Astrocyte of the cerebellum (primary cell): ENCODE measurements at regions not wholly inside any gene's neighbourhood (a gene's known extent, or its start where the extent isn't known, plus 50 kb on each side); places are given as distances from the start of the nearest gene placed in this dataset.

Experiments used
- DNase-seq: peaks from one replicate; pipeline ENCODE4 v3.0.0-alpha.2; 2011; ENCODE audit warnings: low read depth
- H3K4me3 ChIP-seq: 2 replicates; pipeline ENCODE4 v1.5.1; 2011; ENCODE audit warnings: mild to moderate bottlenecking, low read depth, low read length, moderate library complexity
- CTCF ChIP-seq: IDR thresholded peaks from 2 replicates; pipeline ENCODE4 v1.5.1; 2012; ENCODE audit warnings: low read length, low read depth, moderate library complexity, mild to moderate bottlenecking; ENCODE audit errors: missing control alignments
- in situ Hi-C: cut with HindIII; loops from 2 replicates; pipeline ENCODE4 v1.10.0; 2017; ENCODE audit warnings: low sequenced_read_pairs

DNA sequence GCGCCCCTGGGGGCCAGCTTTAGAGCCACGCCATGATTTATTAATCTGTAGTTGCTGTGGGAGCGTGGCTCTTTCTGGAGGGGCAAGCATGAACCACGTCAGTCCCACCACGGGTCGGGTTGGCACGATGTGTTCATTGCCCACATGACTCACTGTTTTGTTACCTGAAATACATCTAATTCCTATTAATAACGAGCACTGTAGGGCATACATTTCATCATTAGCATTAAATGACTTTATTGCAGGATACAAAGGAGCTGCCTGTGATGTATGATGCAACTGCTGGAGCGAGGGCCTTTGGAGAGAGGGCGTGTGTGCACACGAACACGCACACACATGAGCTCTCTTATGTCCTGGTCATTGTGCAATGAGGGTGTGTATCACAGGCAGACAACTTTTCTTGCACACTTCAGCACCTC lies 127.0 kb downstream of the INHBB start:
- H3K4me3 ChIP-seq: no peak overlapping the region
- no peak for TF ChIP-seq CTCF
- DNase-seq: no peak
- in situ Hi-C loops: loop anchor here (5.0 kb wide), 2 partner anchors 71 to 74 kb away; no protein-coding TSS in a partner anchor

GRCh38 chr2:120473522-120474271 lies 127.8 kb downstream of the INHBB start:
- no peak for TF ChIP-seq CTCF
- in situ Hi-C loops: loop anchor here (5.0 kb wide), 2 partner anchors 71 to 74 kb away; no protein-coding TSS in a partner anchor
- no peak overlapping the region for H3K4me3 ChIP-seq
- no peak for DNase-seq

DNA sequence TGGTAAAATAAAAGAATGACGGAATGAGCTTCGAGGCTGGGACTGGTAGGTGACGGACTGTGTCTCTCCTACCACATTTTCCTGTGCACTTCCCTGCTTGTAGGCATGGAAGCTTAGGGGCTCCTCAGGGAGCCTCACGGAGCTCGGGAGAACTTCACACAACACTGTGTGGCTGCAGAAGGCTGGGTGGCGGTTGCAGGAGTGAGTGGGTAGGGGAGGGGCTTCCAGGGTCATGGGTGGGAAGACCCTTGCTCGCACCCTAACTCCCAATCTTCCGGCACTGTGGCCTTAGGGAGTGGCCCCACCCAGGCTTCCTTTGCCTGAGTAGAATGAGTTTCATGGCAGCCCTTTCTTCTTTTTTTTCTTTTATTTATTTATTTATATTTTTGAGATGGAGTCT lies 128.6 kb downstream of the INHBB start:
- no peak overlapping the region for H3K4me3 ChIP-seq
- in situ Hi-C loops: loop anchor here (5.0 kb wide), 2 partner anchors 72 to 73 kb away; no protein-coding TSS in a partner anchor
- DNase-seq: no peak
- no peak for TF ChIP-seq CTCF

- DNase-seq: no peak
- H3K4me3 ChIP-seq: no peak overlapping the region
- no peak for TF ChIP-seq CTCF
- in situ Hi-C loops: no loop called here
Observed at GRCh38 chr2:120476141-120476540, 130.2 kb downstream of the INHBB start.

DNA sequence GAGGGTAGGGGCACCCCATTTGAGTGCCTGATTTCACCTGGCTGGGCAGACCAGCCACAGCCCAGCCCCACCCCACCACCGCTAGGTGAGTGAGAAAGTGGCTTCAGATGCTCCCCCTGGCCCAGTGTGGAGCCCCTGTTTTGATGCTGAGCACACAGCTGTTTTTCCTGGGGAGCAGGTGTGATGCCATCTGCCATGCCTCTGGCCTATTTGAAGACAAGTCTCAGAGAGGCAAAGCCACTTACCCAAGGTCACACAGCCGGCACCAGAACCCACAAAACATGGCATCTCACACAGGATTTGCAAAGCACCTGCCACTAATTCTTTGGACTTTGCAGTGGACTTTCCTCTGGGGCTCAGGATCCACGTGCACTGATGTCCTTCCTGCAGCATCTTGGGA lies 131.3 kb downstream of the INHBB start:
- TF ChIP-seq CTCF: no peak
- in situ Hi-C loops: no loop called here
- no peak overlapping the region for H3K4me3 ChIP-seq
- DNase-seq: no peak

DNA sequence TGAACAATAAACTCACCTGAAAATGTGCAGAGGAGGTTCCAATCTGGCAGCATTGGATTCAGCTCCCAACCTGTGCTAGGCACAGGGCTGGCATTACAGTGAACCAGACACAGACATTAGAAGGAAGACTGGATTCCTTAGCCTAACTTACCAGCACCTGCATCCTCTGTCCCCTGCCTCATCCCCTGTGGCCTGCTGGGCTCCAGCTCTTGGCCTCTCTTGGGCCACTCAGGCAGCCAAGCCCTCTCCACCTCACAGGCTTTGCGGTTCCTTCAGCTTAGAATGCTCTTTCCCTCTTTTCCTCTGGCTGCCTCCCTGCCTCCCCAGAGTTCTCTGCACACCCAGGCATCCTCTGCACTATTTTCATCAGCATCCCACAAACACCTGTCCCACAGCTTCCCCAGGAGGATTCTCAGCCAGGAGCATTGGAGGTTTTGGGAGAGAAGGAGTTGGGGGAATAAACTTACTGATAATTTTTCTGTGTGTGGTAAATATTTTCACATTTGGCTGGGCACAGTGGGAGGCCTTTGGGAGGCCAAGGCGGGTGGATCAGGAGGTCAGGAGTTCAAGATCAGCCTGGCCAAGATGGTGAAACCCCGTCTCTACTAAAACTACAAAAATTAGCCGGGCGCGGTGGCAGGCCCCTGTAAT lies 132.0 kb downstream of the INHBB start:
- no peak overlapping the region for H3K4me3 ChIP-seq
- in situ Hi-C loops: no loop called here
- TF ChIP-seq CTCF: no peak
- DNase-seq: no peak
